Hepatocyte (in vitro differentiated cells): ENCODE measurements at regions not wholly inside any gene's neighbourhood (a gene's known extent, or its start where the extent isn't known, plus 50 kb on each side); places are given as distances from the start of the nearest gene placed in this dataset.
A peak's percentile ranks its signal among the peaks of the same experiment; 100 is the strongest.

Experiments used
- DNase-seq: peaks from one replicate; pipeline ENCODE4 v3.0.0-alpha.2; 2016; ENCODE audit warnings: low spot score
- H2AFZ ChIP-seq: fragments of 200-600 bp; sonication (generic); 2 replicates; pipeline ENCODE4 v1.6.0; 2016; ENCODE audit warnings: antibody characterized with exemption, mild to moderate bottlenecking
- H3K27ac ChIP-seq: fragments of 200-600 bp; sonication (generic); 2 replicates; pipeline ENCODE4 v1.5.1; 2016; ENCODE audit warnings: mild to moderate bottlenecking
- H3K27me3 ChIP-seq: fragments of 200-600 bp; sonication (generic); 2 replicates; pipeline ENCODE4 v1.6.1; 2016
- H3K36me3 ChIP-seq: fragments of 200-600 bp; sonication (generic); replicated peaks from 2 replicates; pipeline ENCODE4 v1.5.1; 2016; ENCODE audit warnings: low read depth; ENCODE audit not compliant: insufficient read depth
- H3K4me1 ChIP-seq: fragments of 200-600 bp; sonication (generic); 2 replicates; pipeline ENCODE4 v1.5.1; 2016; ENCODE audit warnings: mild to moderate bottlenecking, moderate library complexity; ENCODE audit not compliant: insufficient read depth
- H3K4me2 ChIP-seq: fragments of 200-600 bp; sonication (generic); 2 replicates; pipeline ENCODE4 v1.6.0; 2016
- H3K4me3 ChIP-seq: fragments of 200-600 bp; sonication (generic); 2 replicates; pipeline ENCODE4 v1.5.1; 2016; ENCODE audit warnings: mild to moderate bottlenecking
- H3K79me2 ChIP-seq: fragments of 200-600 bp; sonication (generic); 2 replicates; pipeline ENCODE4 v1.6.0; 2017; ENCODE audit warnings: mild to moderate bottlenecking
- H3K9me2 ChIP-seq: fragments of 200-600 bp; sonication (generic); replicated peaks from 2 replicates; pipeline ENCODE4 v1.6.0; 2017; ENCODE audit warnings: mild to moderate bottlenecking; ENCODE audit not compliant: insufficient read depth
- H3K9me3 ChIP-seq: fragments of 200-600 bp; sonication (generic); 2 replicates; pipeline ENCODE4 v1.5.1; 2016; ENCODE audit warnings: low read depth, mild to moderate bottlenecking
- H4K20me1 ChIP-seq: fragments of 200-600 bp; sonication (generic); 2 replicates; pipeline ENCODE4 v1.6.0; 2016; ENCODE audit warnings: mild to moderate bottlenecking; ENCODE audit not compliant: insufficient read depth, poor library complexity, severe bottlenecking
- CTCF ChIP-seq: fragments of 200-600 bp; sonication (generic); IDR thresholded peaks from 2 replicates; pipeline ENCODE4 v1.5.1; 2016; ENCODE audit warnings: antibody characterized with exemption, mild to moderate bottlenecking; ENCODE audit not compliant: poor library complexity
- EZH2 ChIP-seq: fragments of 200-600 bp; sonication (generic); IDR thresholded peaks from 2 replicates; pipeline ENCODE4 v1.6.1; 2016; ENCODE audit warnings: antibody characterized with exemption, mild to moderate bottlenecking, borderline replicate concordance
- EZH2phosphoT487 ChIP-seq: fragments of 200-600 bp; sonication (generic); IDR thresholded peaks from one replicate; pipeline ENCODE4 v1.6.1; 2018; ENCODE audit warnings: antibody characterized with exemption, mild to moderate bottlenecking, low read depth, moderate library complexity; ENCODE audit not compliant: unreplicated experiment, severe bottlenecking
- WGBS: methylation state at CpG from one replicate; pipeline ENCODE4 v1.1.6; 2016; ENCODE audit warnings: low lambda C conversion rate; ENCODE audit errors: missing lambda C conversion rate; 5-methylcytosine and 5-hydroxymethylcytosine counted together

GRCh38 chr12:67025543-67026114 lies 243.5 kb upstream of the CAND1 start:
- TF ChIP-seq EZH2 (no peak), CTCF (peak; percentile 59)
- Histone ChIP-seq H3K4me3 (no peak overlapping the region), H3K9me3 (no peaks in the 10 kb centered on the region), H3K4me2 (no peak overlapping the region), H3K9me2 (no peaks in the 10 kb centered on the region), H3K79me2 (no peaks in the 10 kb centered on the region), H3K36me3 (no peaks in the 10 kb centered on the region), H3K27me3 (no peaks in the 10 kb centered on the region), H2AFZ (no peak overlapping the region), H3K4me1 (peaks cover 3% of the 10 kb centered on the region), H3K27ac (no peak overlapping the region), H4K20me1 (no peaks in the 10 kb centered on the region)
- WGBS = 36% methylated on average over 7 of the region's 7 CpGs
- DNase-seq = peak; percentile 25

GRCh38 chr12:67026487-67027246 lies 242.5 kb upstream of the CAND1 start:
- H3K9me2 ChIP-seq = no peaks in the 10 kb centered on the region
- no peak overlapping the region for H3K4me3 ChIP-seq
- H3K4me1 ChIP-seq = peaks cover 3% of the 10 kb centered on the region
- no peak overlapping the region for H3K27ac ChIP-seq
- H2AFZ ChIP-seq = no peak overlapping the region
- H4K20me1 ChIP-seq = no peaks in the 10 kb centered on the region
- H3K36me3 ChIP-seq = no peaks in the 10 kb centered on the region
- no peaks in the 10 kb centered on the region for H3K79me2 ChIP-seq
- no peak for TF ChIP-seq CTCF
- no peak for TF ChIP-seq EZH2
- no peak for TF ChIP-seq EZH2phosphoT487
- peak overlapping the region; percentile 50 for H3K4me2 ChIP-seq
- H3K27me3 ChIP-seq = no peaks in the 10 kb centered on the region
- WGBS = 43% methylated on average over 5 of the region's 5 CpGs
- no peaks in the 10 kb centered on the region for H3K9me3 ChIP-seq
- no peak for DNase-seq

- H3K4me3 ChIP-seq = no peak overlapping the region
- H3K4me2 ChIP-seq = no peak overlapping the region
- H3K9me3 ChIP-seq = no peaks in the 10 kb centered on the region
- no peak overlapping the region for H2AFZ ChIP-seq
- H3K4me1 ChIP-seq = peaks cover 3% of the 10 kb centered on the region
- H3K36me3 ChIP-seq = no peaks in the 10 kb centered on the region
- H3K27me3 ChIP-seq = no peaks in the 10 kb centered on the region
- no peak for DNase-seq
- H4K20me1 ChIP-seq = no peaks in the 10 kb centered on the region
- whole genome bisulfite sequencing = 90% methylated on average over 2 of the region's 2 CpGs
- H3K27ac ChIP-seq = no peak overlapping the region
- TF ChIP-seq CTCF = no peak
- TF ChIP-seq EZH2 = no peak
- TF ChIP-seq EZH2phosphoT487 = no peak
- H3K9me2 ChIP-seq = no peaks in the 10 kb centered on the region
- H3K79me2 ChIP-seq = peaks cover 4% of the 10 kb centered on the region
Observed at GRCh38 chr12:67028529-67028928, 240.6 kb upstream of the CAND1 start.
